ENCODE measurements at regions not wholly inside any gene's neighbourhood (a gene's known extent, or its start where the extent isn't known, plus 50 kb on each side); places are given as distances from the start of the nearest gene placed in this dataset.

DNA sequence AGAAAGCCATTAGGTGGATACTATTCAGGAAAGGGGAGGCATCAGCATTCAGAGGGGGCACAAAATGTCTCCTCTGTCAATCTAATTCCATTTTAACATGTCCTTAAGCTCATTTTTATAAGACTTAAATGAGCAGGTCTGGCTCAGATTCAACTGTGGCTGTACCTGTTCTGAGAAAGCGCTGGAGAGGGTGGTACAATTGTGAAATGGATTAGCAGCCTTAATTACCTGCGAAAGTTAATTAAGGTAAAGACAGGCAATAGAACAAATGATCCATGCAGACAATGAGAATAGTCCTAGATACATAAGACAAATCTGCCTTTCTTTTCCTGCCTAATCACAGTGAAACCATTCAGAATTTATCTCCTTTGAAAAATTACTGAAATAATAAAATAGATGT lies 96.2 kb downstream of the TAF11L14 start:
- no peak overlapping the region for H3K56ac ChIP-seq (replicated peaks; ENCODE audit: insufficient read length, low read depth, low read length)
- H3K79me1 ChIP-seq (ENCODE audit: low read depth, low read length): no peaks in the 10 kb centered on the region
- H4K91ac ChIP-seq (replicated peaks; ENCODE audit: insufficient read length, low read length): no peak overlapping the region
- H3K14ac ChIP-seq (ENCODE audit: insufficient read length): no peak overlapping the region
- DNase-seq (ENCODE audit: low read depth in 1 of 2, low spot score in 2 of 2) (no peak), FAIRE-seq (no peak)
- H3K18ac ChIP-seq (ENCODE audit: extremely low read depth, low read length): no peak overlapping the region
- H2BK5ac ChIP-seq (ENCODE audit: low read depth, low read length): no peak overlapping the region
- H3K27me3 ChIP-seq (replicated peaks in 1 of 4; ENCODE audit: control insufficient read depth in 3 of 4, extremely low read depth in 1 of 4, insufficient read depth in 3 of 4, low read length in 3 of 4): no peaks in the 10 kb centered on the region
- no peaks in the 10 kb centered on the region for H3K4me1 ChIP-seq (replicated peaks in 1 of 4; ENCODE audit: control insufficient read depth in 3 of 4, insufficient read depth in 4 of 4, low read length in 3 of 4)
- H3K36me3 ChIP-seq (ENCODE audit: control insufficient read depth in 2 of 4, insufficient read depth in 4 of 4, low read length in 3 of 4): no peaks in the 10 kb centered on the region
- H2BK12ac ChIP-seq (ENCODE audit: low read depth, low read length): no peak overlapping the region
- ChIA-PET CTCF (ENCODE audit: partially characterized antibody) (no interaction called here), POLR2A (ENCODE audit: partially characterized antibody) (no interaction called here)
- H3K9ac ChIP-seq (replicated peaks in 1 of 4; ENCODE audit: extremely low read depth in 1 of 4, low read depth in 3 of 4, low read length in 3 of 4): no peak overlapping the region
- H3K4me2 ChIP-seq (ENCODE audit: insufficient read depth in 1 of 2, low read depth in 2 of 2, low read length in 2 of 2): no peak overlapping the region
- H3K4me3 ChIP-seq (ENCODE audit: extremely low read depth in 1 of 4, insufficient read depth in 2 of 4, low read depth in 3 of 4, low read length in 4 of 4): no peak overlapping the region
- no peaks in the 10 kb centered on the region for H4K20me1 ChIP-seq (replicated peaks in 1 of 2; ENCODE audit: control insufficient read depth in 1 of 2, insufficient read depth in 2 of 2, low read length in 2 of 2)
- H4K5ac ChIP-seq (ENCODE audit: insufficient read length, low read depth, low read length): no peak overlapping the region
- TF ChIP-seq SIRT6 (IDR thresholded peaks at IDR 0.05; ENCODE audit: low read length) (no peak), RNF2 (IDR thresholded peaks at IDR 0.05; ENCODE audit: borderline replicate concordance, low read depth, low read length, missing control alignments, poor library complexity, severe bottlenecking) (no peak)
- no peaks in the 10 kb centered on the region for H3K79me2 ChIP-seq (ENCODE audit: control insufficient read depth in 1 of 2, insufficient read depth in 2 of 2, low read length in 2 of 2)
- H3K23ac ChIP-seq (ENCODE audit: insufficient read length): no peak overlapping the region
- H2AFZ ChIP-seq (ENCODE audit: low read length): no peak overlapping the region
- no peaks in the 10 kb centered on the region for H3K23me2 ChIP-seq (ENCODE audit: low read depth, low read length)
- no peak overlapping the region for H2BK120ac ChIP-seq (replicated peaks; ENCODE audit: low read depth, low read length)
- H3K9me3 ChIP-seq (ENCODE audit: insufficient read depth in 2 of 2, low read depth in 1 of 2, low read length in 1 of 2): no peaks in the 10 kb centered on the region
- H3K4ac ChIP-seq (replicated peaks; ENCODE audit: insufficient read length, low read depth, low read length): no peak overlapping the region
- no peak overlapping the region for H3K27ac ChIP-seq (ENCODE audit: low read depth, low read length)
- WGBS, 2 experiments (ENCODE audit: extremely low coverage in 1 of 2, insufficient coverage in 1 of 2, insufficient read length in 1 of 2, insufficient replicate concordance in 2 of 2, low coverage in 1 of 2, low lambda C conversion rate in 2 of 2, missing lambda C conversion rate in 1 of 2): 91% methylated on average over 2 of the region's 2 CpGs; no CpG with 5 or more reads in 1 of the 2 experiments
- no peak overlapping the region for H2BK15ac ChIP-seq (ENCODE audit: low read length)
- H4K8ac ChIP-seq (ENCODE audit: extremely low read depth, insufficient read depth, low read length): no peak overlapping the region
- H2BK20ac ChIP-seq (ENCODE audit: low read length): no peak overlapping the region
- no peak overlapping the region for H2AK5ac ChIP-seq (ENCODE audit: low read depth, low read length)

All from H1 (cell line).